ENCODE measurements at regions not wholly inside any gene's neighbourhood (a gene's known extent, or its start where the extent isn't known, plus 50 kb on each side); places are given as distances from the start of the nearest gene placed in this dataset.
"Not testable (repeated sequence)": the region's sequence is repeated elsewhere in the genome, so short reads cannot be mapped to it uniquely, and the experiment has no call there.

GRCh38 chr18:78796693-78797455, 182.7 kb upstream of the SALL3 start:
- no peak overlapping the region for H3K4me3 ChIP-seq (ENCODE audit: low read length)
- DNase-seq (ENCODE audit: low read depth, low spot score) = no peak

- no peak for DNase-seq (ENCODE audit: low read depth, low spot score)
Measured at GRCh38 chr18:78797499-78797898, 182.1 kb upstream of the SALL3 start.

GRCh38 chr18:78798402-78799175, 181.0 kb upstream of the SALL3 start:
- no peak for DNase-seq (ENCODE audit: low read depth, low spot score)
- no peak overlapping the region for H3K4me3 ChIP-seq (ENCODE audit: low read length)

More at GRCh38 chr18:78797499-78797898, 182.1 kb upstream of the SALL3 start:
- no peak overlapping the region for H3K4me3 ChIP-seq (ENCODE audit: low read length)

- no peak overlapping the region for H3K4me3 ChIP-seq (ENCODE audit: low read length)
- no peak for DNase-seq (ENCODE audit: low read depth, low spot score)
Measured at GRCh38 chr18:78799382-78800089, 180.1 kb upstream of the SALL3 start.

- DNase-seq (ENCODE audit: low read depth, low spot score) = not testable (repeated sequence)
Measured at GRCh38 chr18:78800102-78800851, 179.3 kb upstream of the SALL3 start.

GRCh38 chr18:78801011-78801410, 178.6 kb upstream of the SALL3 start:
- DNase-seq (ENCODE audit: low read depth, low spot score) = no peak
- H3K4me3 ChIP-seq (ENCODE audit: low read length) = no peak overlapping the region

More at GRCh38 chr18:78800102-78800851, 179.3 kb upstream of the SALL3 start:
- not testable (repeated sequence) for H3K4me3 ChIP-seq (ENCODE audit: low read length)

GRCh38 chr18:78803104-78803503, 176.5 kb upstream of the SALL3 start:
- no peak overlapping the region for H3K4me3 ChIP-seq (ENCODE audit: low read length)
- DNase-seq (ENCODE audit: low read depth, low spot score) = no peak

- no peak overlapping the region for H3K4me3 ChIP-seq (ENCODE audit: low read length)
Measured at GRCh38 chr18:78804206-78805030, 175.2 kb upstream of the SALL3 start.

GRCh38 chr18:78805840-78806239, 173.8 kb upstream of the SALL3 start:
- no peak for DNase-seq (ENCODE audit: low read depth, low spot score)
- no peak overlapping the region for H3K4me3 ChIP-seq (ENCODE audit: low read length)

More at GRCh38 chr18:78804206-78805030, 175.2 kb upstream of the SALL3 start:
- no peak for DNase-seq (ENCODE audit: low read depth, low spot score)

- DNase-seq (ENCODE audit: low read depth, low spot score) = no peak
Measured at GRCh38 chr18:78807668-78808067, 171.9 kb upstream of the SALL3 start.

GRCh38 chr18:78809845-78810244, 169.8 kb upstream of the SALL3 start:
- DNase-seq (ENCODE audit: low read depth, low spot score) = no peak
- no peak overlapping the region for H3K4me3 ChIP-seq (ENCODE audit: low read length)

More at GRCh38 chr18:78807668-78808067, 171.9 kb upstream of the SALL3 start:
- no peak overlapping the region for H3K4me3 ChIP-seq (ENCODE audit: low read length)

GRCh38 chr18:78810706-78811105, 168.9 kb upstream of the SALL3 start:
- H3K4me3 ChIP-seq (ENCODE audit: low read length) = no peak overlapping the region
- DNase-seq (ENCODE audit: low read depth, low spot score) = no peak

- H3K4me3 ChIP-seq (ENCODE audit: low read length) = no peak overlapping the region
- DNase-seq (ENCODE audit: low read depth, low spot score) = no peak
Measured at GRCh38 chr18:78812067-78812466, 167.6 kb upstream of the SALL3 start.

- H3K4me3 ChIP-seq (ENCODE audit: low read length) = no peak overlapping the region
- no peak for DNase-seq (ENCODE audit: low read depth, low spot score)
Measured at GRCh38 chr18:78813156-78813555, 166.5 kb upstream of the SALL3 start.

GRCh38 chr18:78813936-78814710, 165.5 kb upstream of the SALL3 start:
- no peak overlapping the region for H3K4me3 ChIP-seq (ENCODE audit: low read length)
- DNase-seq (ENCODE audit: low read depth, low spot score) = no peak

- no peak overlapping the region for H3K4me3 ChIP-seq (ENCODE audit: low read length)
- DNase-seq (ENCODE audit: low read depth, low spot score) = no peak
Measured at GRCh38 chr18:78814766-78815165, 164.9 kb upstream of the SALL3 start.

- no peak for DNase-seq (ENCODE audit: low read depth, low spot score)
- H3K4me3 ChIP-seq (ENCODE audit: low read length) = no peak overlapping the region
Measured at GRCh38 chr18:78816114-78816513, 163.5 kb upstream of the SALL3 start.

GRCh38 chr18:78816916-78817315, 162.7 kb upstream of the SALL3 start:
- no peak for DNase-seq (ENCODE audit: low read depth, low spot score)
- no peak overlapping the region for H3K4me3 ChIP-seq (ENCODE audit: low read length)
